Transverse colon (tissue), 4 donors: ENCODE measurements at regions not wholly inside any gene's neighbourhood (a gene's known extent, or its start where the extent isn't known, plus 50 kb on each side); places are given as distances from the start of the nearest gene placed in this dataset.

Source experiments
- DNase-seq: peaks from one replicate; pipeline ENCODE4 v3.0.0-alpha.2; 2019
- H3K27ac ChIP-seq, 4 donors: fragments of 200-600 bp; sonication (generic); 2 replicates each; pipeline ENCODE4 v1.5.1; 2016 to 2018; ENCODE audit warnings: inconsistent platforms in 4 of 4
- H3K27me3 ChIP-seq: fragments of 200-600 bp; sonication (generic); 2 replicates; pipeline ENCODE4 v1.5.1; 2017; ENCODE audit warnings: inconsistent platforms
- H3K36me3 ChIP-seq, 4 donors: fragments of 200-600 bp; sonication (generic); 2 replicates each; pipeline ENCODE4 v1.5.1; 2017 to 2019; ENCODE audit warnings: inconsistent platforms in 4 of 4
- H3K4me1 ChIP-seq, 4 donors: fragments of 200-600 bp; sonication (generic); 2 replicates each; pipeline ENCODE4 v1.5.1; 2017 to 2020; ENCODE audit warnings: inconsistent platforms in 4 of 4
- H3K4me3 ChIP-seq, 4 donors: fragments of 200-600 bp; sonication (generic); 1 replicate in 1 of 4; 2 replicates in 3 of 4; pipeline versions ENCODE4 v1.5.1 to v1.6.1; 2017 to 2019; ENCODE audit warnings: inconsistent platforms in 4 of 4
- H3K9me3 ChIP-seq, 2 donors: fragments of 200-600 bp; sonication (generic); 2 replicates each; pipeline ENCODE4 v1.5.1; 2017 to 2019; ENCODE audit warnings: inconsistent platforms in 2 of 2
- EP300 ChIP-seq: sonication (generic); formaldehyde crosslinking; IDR thresholded peaks from one replicate; pipeline ENCODE4 v1.6.1; 2017; ENCODE audit warnings: antibody characterized with exemption, low read depth
- POLR2A ChIP-seq: fragments of 450-650 bp; IDR thresholded peaks from one replicate; pipeline ENCODE4 v1.6.1; 2016; ENCODE audit warnings: antibody characterized with exemption, mild to moderate bottlenecking, moderate library complexity
- POLR2AphosphoS5 ChIP-seq, 3 donors: sonication (generic); formaldehyde crosslinking; IDR thresholded peaks; one replicate each; pipeline ENCODE4 v1.6.1; 2016; ENCODE audit warnings: antibody characterized with exemption in 3 of 3
- WGBS, 2 donors: methylation state at CpG; one replicate each; pipeline ENCODE4 v1.1.5; 2018; ENCODE audit warnings: low coverage in 1 of 2; 5-methylcytosine and 5-hydroxymethylcytosine counted together
- in situ Hi-C, 4 donors: fragments of 200-750 bp; cut with MboI; loops; one replicate each; pipeline versions ENCODE4 v1.15.0 to v1.15.1; 2017; ENCODE audit warnings: low sequenced_read_pairs in 3 of 4, low pct_ligation_motif_present in 1 of 4, low pct_unique_long_range_greater_than_20kb in 1 of 4
- intact Hi-C: fragments of 100-400 bp; cut with DNase I; formaldehyde crosslinking; loops from one replicate; pipeline ENCODE4 v1.15.1; 2023; ENCODE audit warnings: low total_unique reads
- TF ChIP-seq, protein P1 (sequence below), 5 experiments: fragments of 200-600 bp in 3 of 5; fragments of 450-650 bp in 2 of 5; sonication (generic) in 3 of 5; IDR thresholded peaks; 1 replicate in 2 of 5; 2 replicates in 3 of 5; pipeline ENCODE4 v1.5.1; 2016 to 2017; ENCODE audit warnings: antibody characterized with exemption in 5 of 5, inconsistent platforms in 3 of 5, mild to moderate bottlenecking in 2 of 5, moderate library complexity in 1 of 5

DNA sequence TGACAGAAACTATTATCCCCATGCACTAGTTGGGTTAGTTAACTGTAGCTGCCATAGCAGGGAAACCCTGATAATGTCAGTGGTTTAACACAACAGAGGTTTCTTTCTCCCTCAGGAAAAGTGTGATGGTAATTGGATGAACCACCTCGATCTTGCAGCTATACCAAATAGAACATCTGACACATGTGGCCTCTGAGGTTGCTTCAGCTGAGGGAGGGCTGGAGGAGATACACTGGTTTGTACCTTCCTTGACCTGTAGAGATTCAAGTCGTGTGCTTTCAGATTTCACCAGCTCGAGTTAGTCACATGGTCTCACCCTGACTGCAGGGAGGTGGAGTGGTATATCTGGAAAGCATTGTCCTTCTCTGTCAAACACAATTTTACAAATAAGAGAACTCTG lies 147.2 kb upstream of the SFRP2 start:
- intact Hi-C loops = no loop called here
- in situ Hi-C loops = no loop called here
- no peak for DNase-seq
- Histone ChIP-seq H3K9me3 (no peaks in the 10 kb centered on the region), H3K27ac (no peak overlapping the region), H3K4me3 (no peak overlapping the region), H3K36me3 (no peaks in the 10 kb centered on the region), H3K4me1 (no peaks in the 10 kb centered on the region), H3K27me3 (no peaks in the 10 kb centered on the region)
- 59% methylated on average over 3 of the region's 3 CpGs; no CpG with 5 or more reads in 1 of the 2 donors for WGBS, 2 donors
- TF ChIP-seq EP300 (no peak), POLR2AphosphoS5 (IDR thresholded peaks at IDR 0.05) (no peak), POLR2A (no peak)
- TF ChIP-seq, protein P1, sequence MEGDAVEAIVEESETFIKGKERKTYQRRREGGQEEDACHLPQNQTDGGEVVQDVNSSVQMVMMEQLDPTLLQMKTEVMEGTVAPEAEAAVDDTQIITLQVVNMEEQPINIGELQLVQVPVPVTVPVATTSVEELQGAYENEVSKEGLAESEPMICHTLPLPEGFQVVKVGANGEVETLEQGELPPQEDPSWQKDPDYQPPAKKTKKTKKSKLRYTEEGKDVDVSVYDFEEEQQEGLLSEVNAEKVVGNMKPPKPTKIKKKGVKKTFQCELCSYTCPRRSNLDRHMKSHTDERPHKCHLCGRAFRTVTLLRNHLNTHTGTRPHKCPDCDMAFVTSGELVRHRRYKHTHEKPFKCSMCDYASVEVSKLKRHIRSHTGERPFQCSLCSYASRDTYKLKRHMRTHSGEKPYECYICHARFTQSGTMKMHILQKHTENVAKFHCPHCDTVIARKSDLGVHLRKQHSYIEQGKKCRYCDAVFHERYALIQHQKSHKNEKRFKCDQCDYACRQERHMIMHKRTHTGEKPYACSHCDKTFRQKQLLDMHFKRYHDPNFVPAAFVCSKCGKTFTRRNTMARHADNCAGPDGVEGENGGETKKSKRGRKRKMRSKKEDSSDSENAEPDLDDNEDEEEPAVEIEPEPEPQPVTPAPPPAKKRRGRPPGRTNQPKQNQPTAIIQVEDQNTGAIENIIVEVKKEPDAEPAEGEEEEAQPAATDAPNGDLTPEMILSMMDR (IDR thresholded peaks at IDR 0.05) = no peak

DNA sequence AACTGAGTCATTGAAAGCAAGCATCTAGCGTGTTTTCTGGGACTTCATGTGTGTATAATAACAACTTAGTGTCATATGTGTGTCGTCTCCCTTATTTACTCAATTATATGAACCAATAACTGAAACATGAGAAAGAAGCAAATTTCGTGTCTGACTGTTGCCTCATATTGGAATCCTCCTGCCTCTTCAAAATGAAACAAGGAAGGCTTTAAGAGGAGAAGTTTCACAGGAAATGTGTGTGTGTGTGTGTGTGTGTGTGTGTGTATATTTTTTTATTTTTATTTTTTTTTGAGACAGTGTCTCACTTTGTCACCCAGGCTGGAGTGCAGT lies 145.8 kb upstream of the SFRP2 start:
- Histone ChIP-seq H3K27ac (peak overlapping the region in 2 of 4 donors; percentile 47 to 52), H3K27me3 (no peaks in the 10 kb centered on the region), H3K4me3 (no peak overlapping the region), H3K36me3 (no peaks in the 10 kb centered on the region), H3K9me3 (no peaks in the 10 kb centered on the region), H3K4me1 (no peaks in the 10 kb centered on the region)
- TF ChIP-seq POLR2AphosphoS5 (IDR thresholded peaks at IDR 0.05) (no peak), POLR2A (no peak), EP300 (no peak)
- TF ChIP-seq, protein P1 (IDR thresholded peaks at IDR 0.05) = no peak
- in situ Hi-C loops = no loop called here
- intact Hi-C loops = no loop called here
- DNase-seq = no peak
- WGBS, 2 donors = 49 to 56% methylated on average over 3 of the region's 3 CpGs

DNA sequence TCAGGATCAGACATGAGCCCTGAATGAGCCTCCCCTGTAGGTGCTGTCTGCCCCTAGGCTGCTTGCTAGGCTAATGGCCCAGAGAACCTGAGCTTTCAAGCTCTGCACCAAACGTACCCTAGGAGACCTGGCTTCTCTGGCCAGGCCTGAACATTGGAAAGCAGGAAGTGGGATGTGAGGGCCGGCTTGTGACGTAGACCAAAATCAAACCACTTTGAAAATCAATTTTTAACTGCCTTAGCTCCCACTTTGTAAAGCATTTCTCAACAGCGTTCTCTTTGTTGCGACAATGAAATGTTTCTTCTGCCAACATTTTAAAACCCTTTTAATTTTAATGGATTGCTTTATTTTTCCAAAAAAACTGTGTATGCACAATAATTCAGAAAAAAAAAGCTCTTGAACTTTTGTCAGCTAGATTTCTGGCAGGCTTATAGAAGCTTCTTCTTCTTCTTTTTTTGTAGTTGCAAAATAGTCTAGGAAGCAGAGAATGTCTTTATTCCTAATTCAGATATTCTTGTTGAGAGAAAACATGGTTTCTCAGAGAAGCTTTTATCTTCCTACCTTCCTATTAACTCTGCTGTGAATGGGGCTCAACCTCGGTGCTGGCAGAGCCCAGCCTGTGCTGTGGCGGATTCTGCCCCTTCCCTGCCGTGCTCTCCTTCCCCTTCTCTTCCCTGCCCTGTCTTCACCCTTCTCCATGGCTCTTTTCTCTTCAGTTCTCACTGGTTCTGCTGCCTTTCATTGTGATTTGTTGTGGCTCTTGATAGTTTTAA lies 145.2 kb upstream of the SFRP2 start:
- intact Hi-C loops (no loop called here), in situ Hi-C loops (no loop called here)
- H3K4me1 ChIP-seq = no peaks in the 10 kb centered on the region
- no peaks in the 10 kb centered on the region for H3K9me3 ChIP-seq
- TF ChIP-seq EP300 = no peak
- TF ChIP-seq, protein P1 (IDR thresholded peaks at IDR 0.05) = no peak
- TF ChIP-seq POLR2A = no peak
- no peak for TF ChIP-seq POLR2AphosphoS5 (IDR thresholded peaks at IDR 0.05)
- H3K27me3 ChIP-seq = no peaks in the 10 kb centered on the region
- 71% methylated on average over 6 to 8 of the region's 8 CpGs for WGBS, 2 donors
- H3K27ac ChIP-seq = peak overlapping the region in 3 of 4 donors; percentile 47 to 52 (median 52)
- DNase-seq = no peak
- no peak overlapping the region for H3K4me3 ChIP-seq
- no peaks in the 10 kb centered on the region for H3K36me3 ChIP-seq

DNA sequence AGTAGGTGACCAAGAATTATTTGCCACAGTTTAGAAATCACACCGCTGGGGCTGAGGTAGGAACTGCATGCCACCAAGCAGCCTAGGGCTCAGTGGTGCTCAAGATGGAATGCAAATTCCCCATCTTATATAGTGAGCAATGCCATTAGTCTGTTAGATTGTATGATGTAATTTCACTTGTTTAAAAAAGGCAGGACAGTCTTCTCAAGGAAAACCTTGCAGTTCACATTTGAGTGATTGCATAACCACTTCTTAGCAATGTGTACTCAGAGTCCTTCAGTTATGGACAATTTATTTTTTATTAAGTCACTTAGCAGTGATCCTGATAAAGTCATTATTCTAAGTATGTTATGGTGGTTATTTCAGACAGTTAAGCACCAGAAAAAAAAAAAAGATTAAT lies 142.9 kb upstream of the SFRP2 start:
- no peak overlapping the region for H3K4me3 ChIP-seq
- no peak for DNase-seq
- peak in 1 of 3 donors; percentile 20 for TF ChIP-seq POLR2AphosphoS5 (IDR thresholded peaks at IDR 0.05)
- no peak for TF ChIP-seq EP300
- intact Hi-C loops = no loop called here
- H3K36me3 ChIP-seq = no peaks in the 10 kb centered on the region
- WGBS, 2 donors = 71 to 82% methylated on average over 1 of the region's 1 CpG
- no peak overlapping the region for H3K27ac ChIP-seq
- no peaks in the 10 kb centered on the region for H3K4me1 ChIP-seq
- no peaks in the 10 kb centered on the region for H3K9me3 ChIP-seq
- in situ Hi-C loops = no loop called here
- H3K27me3 ChIP-seq = no peaks in the 10 kb centered on the region

DNA sequence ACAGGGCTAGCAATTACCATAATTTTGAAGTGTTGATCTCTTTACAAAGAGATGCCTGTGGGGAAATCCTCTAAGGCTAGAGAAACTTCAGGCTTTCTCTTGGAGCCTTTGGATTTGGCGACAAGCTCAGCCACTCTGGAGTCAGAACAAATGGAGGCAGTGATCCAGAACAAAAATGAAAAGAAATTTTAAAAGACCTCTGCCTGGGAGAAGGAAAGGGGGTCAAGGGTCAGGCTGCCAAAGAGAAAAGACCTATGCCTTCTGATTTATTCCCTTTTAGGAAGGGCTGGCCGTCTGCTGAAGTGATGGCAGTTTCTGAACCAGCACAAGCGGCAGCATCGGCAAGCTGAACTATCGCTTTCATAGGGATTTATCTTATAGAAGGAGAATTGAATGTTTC lies 140.8 kb upstream of the SFRP2 start:
- 74% methylated on average over 4 to 5 of the region's 5 CpGs for WGBS, 2 donors
- in situ Hi-C loops = no loop called here

More for the DNA sequence above, 140.8 kb upstream of the SFRP2 start:
- Histone ChIP-seq H3K27ac (no peak overlapping the region), H3K4me1 (no peaks in the 10 kb centered on the region), H3K9me3 (no peaks in the 10 kb centered on the region), H3K36me3 (no peaks in the 10 kb centered on the region), H3K27me3 (no peaks in the 10 kb centered on the region), H3K4me3 (no peak overlapping the region)
- no peak for DNase-seq
- TF ChIP-seq, protein P1 (IDR thresholded peaks at IDR 0.05) = no peak
- no peak for TF ChIP-seq EP300
- TF ChIP-seq POLR2A = no peak
- no peak for TF ChIP-seq POLR2AphosphoS5 (IDR thresholded peaks at IDR 0.05)
- intact Hi-C loops = no loop called here
